SK-N-SH treated with all-trans-retinoic acid at 6 μM for 48 hours (cell line): ENCODE measurements at regions not wholly inside any gene's neighbourhood (a gene's known extent, or its start where the extent isn't known, plus 50 kb on each side); places are given as distances from the start of the nearest gene placed in this dataset.

Experiments
- ATAC-seq: fragments of 200-7000 bp; cut with Tn5 transposase; 3 replicates; pipeline ENCODE4 v1.9.1; 2020; ENCODE audit warnings: mild to moderate bottlenecking, moderate library complexity
- ARNTL ChIP-seq: fragments of 450-650 bp; formaldehyde crosslinking; IDR thresholded peaks from 2 replicates; pipeline ENCODE4 v1.5.0; 2020; ENCODE audit warnings: low read depth, mild to moderate bottlenecking, moderate library complexity, borderline replicate concordance
- BACH2 ChIP-seq: fragments of 250-450 bp; sonication (Bioruptor Pico); IDR thresholded peaks from 2 replicates; pipeline ENCODE4 v1.9.0; 2021; ENCODE audit warnings: mild to moderate bottlenecking, borderline replicate concordance
- CSDC2 ChIP-seq: fragments of 250-450 bp; sonication (Bioruptor Pico); IDR thresholded peaks from 2 replicates; pipeline ENCODE4 v1.5.0; 2020; ENCODE audit warnings: mild to moderate bottlenecking, moderate library complexity
- ESRRG ChIP-seq: fragments of 250-450 bp; sonication (Bioruptor Pico); IDR thresholded peaks from 2 replicates; pipeline ENCODE4 v1.6.1; 2021; ENCODE audit warnings: mild to moderate bottlenecking
- GLIS3 ChIP-seq: fragments of 250-450 bp; sonication (Bioruptor Pico); IDR thresholded peaks from 2 replicates; pipeline ENCODE4 v1.5.0; 2020; ENCODE audit warnings: mild to moderate bottlenecking, moderate library complexity
- PPARA ChIP-seq: fragments of 250-450 bp; sonication (Bioruptor Pico); IDR thresholded peaks from 2 replicates; pipeline ENCODE4 v1.5.0; 2020; ENCODE audit warnings: mild to moderate bottlenecking, borderline replicate concordance
- SNAI2 ChIP-seq: fragments of 250-450 bp; sonication (Bioruptor Pico); IDR thresholded peaks from 2 replicates; pipeline ENCODE4 v1.5.0; 2020; ENCODE audit warnings: mild to moderate bottlenecking, moderate library complexity
- TCF4 ChIP-seq: fragments of 250-450 bp; sonication (Bioruptor Pico); IDR thresholded peaks from 2 replicates; pipeline ENCODE4 v1.8.0; 2021; ENCODE audit warnings: mild to moderate bottlenecking, moderate library complexity, borderline replicate concordance
- TOX ChIP-seq: fragments of 250-450 bp; sonication (Bioruptor Pico); IDR thresholded peaks from 2 replicates; pipeline ENCODE4 v1.8.0; 2021; ENCODE audit warnings: mild to moderate bottlenecking, moderate library complexity, borderline replicate concordance
- ZC3H10 ChIP-seq: fragments of 250-450 bp; sonication (Bioruptor Pico); IDR thresholded peaks from 2 replicates; pipeline ENCODE4 v1.5.1; 2021; ENCODE audit warnings: mild to moderate bottlenecking, moderate library complexity
- ZFP3 ChIP-seq: fragments of 250-450 bp; sonication (Bioruptor Pico); IDR thresholded peaks from 2 replicates; pipeline ENCODE4 v1.5.0; 2020; ENCODE audit warnings: mild to moderate bottlenecking, moderate library complexity
- ZFP30 ChIP-seq: fragments of 450-650 bp; formaldehyde crosslinking; IDR thresholded peaks from 2 replicates; pipeline ENCODE4 v1.5.0; 2022; ENCODE audit warnings: mild to moderate bottlenecking, moderate library complexity
- ZNF565 ChIP-seq: fragments of 450-650 bp; formaldehyde crosslinking; conservative IDR thresholded peaks from 2 replicates; pipeline ENCODE4 v1.5.0; 2020; ENCODE audit warnings: low read depth, mild to moderate bottlenecking, moderate library complexity
- ZNF70 ChIP-seq: fragments of 450-650 bp; formaldehyde crosslinking; IDR thresholded peaks from 2 replicates; pipeline ENCODE4 v1.5.0; 2020; ENCODE audit warnings: mild to moderate bottlenecking, moderate library complexity
- ZNF8 ChIP-seq: fragments of 450-650 bp; formaldehyde crosslinking; IDR thresholded peaks from 2 replicates; pipeline ENCODE4 v1.5.0; 2020; ENCODE audit warnings: mild to moderate bottlenecking, moderate library complexity
- TF ChIP-seq, protein P1 (sequence below): fragments of 250-450 bp; sonication (Bioruptor Pico); IDR thresholded peaks from 2 replicates; pipeline ENCODE4 v1.8.0; 2021; ENCODE audit warnings: low read depth, mild to moderate bottlenecking, moderate library complexity, borderline replicate concordance
- TF ChIP-seq, protein P2 (sequence below): fragments of 250-450 bp; sonication (Bioruptor Pico); IDR thresholded peaks from 2 replicates; pipeline ENCODE4 v1.5.1; 2020; ENCODE audit warnings: low read depth, mild to moderate bottlenecking, moderate library complexity
- TF ChIP-seq, protein P3 (sequence below): fragments of 250-450 bp; sonication (Bioruptor Pico); IDR thresholded peaks from 2 replicates; pipeline ENCODE4 v1.5.0; 2020; ENCODE audit warnings: mild to moderate bottlenecking, moderate library complexity
- TF ChIP-seq, protein P4 (sequence below): fragments of 250-450 bp; sonication (Bioruptor Pico); IDR thresholded peaks from 2 replicates; pipeline ENCODE4 v1.5.1; 2021; ENCODE audit warnings: mild to moderate bottlenecking, moderate library complexity

- TF ChIP-seq BACH2 (no peak), PPARA (CRISPR knock-in tag) (no peak), ZFP30 (CRISPR knock-in tag) (no peak)
- TF ChIP-seq, protein P1, sequence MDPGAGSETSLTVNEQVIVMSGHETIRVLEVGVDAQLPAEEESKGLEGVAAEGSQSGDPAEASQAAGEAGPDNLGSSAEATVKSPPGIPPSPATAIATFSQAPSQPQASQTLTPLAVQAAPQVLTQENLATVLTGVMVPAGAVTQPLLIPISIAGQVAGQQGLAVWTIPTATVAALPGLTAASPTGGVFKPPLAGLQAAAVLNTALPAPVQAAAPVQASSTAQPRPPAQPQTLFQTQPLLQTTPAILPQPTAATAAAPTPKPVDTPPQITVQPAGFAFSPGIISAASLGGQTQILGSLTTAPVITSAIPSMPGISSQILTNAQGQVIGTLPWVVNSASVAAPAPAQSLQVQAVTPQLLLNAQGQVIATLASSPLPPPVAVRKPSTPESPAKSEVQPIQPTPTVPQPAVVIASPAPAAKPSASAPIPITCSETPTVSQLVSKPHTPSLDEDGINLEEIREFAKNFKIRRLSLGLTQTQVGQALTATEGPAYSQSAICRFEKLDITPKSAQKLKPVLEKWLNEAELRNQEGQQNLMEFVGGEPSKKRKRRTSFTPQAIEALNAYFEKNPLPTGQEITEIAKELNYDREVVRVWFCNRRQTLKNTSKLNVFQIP (CRISPR knock-in tag): no peak
- no peak for ATAC-seq
Measured at GRCh38 chr2:75284345-75284744, 85.0 kb upstream of the TACR1 start.

DNA sequence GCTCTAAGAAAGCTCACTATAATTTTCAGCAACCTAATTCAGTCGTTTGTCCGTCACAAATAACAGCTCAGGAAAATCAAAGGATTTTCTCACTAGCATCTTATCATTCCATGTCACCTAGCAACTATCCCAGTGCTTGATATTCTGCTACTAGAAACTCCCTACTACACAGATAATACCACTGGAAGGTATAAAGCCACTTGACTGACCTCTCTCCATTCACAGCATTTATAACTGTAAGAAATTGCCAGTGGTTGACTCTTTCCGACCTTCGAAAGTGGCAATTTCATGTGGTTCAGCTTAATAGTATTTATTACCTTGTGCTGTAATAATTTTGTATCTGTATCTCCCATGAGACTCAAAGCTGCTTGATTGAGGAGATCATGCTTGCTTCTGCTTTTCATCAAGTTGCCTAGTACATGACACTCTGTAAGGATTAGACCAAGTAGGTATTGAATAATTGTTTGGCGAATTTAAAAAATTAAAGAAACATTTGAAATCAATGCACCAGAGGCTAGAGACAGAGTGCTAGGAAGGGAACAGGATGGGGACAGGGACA lies 79.6 kb upstream of the TACR1 start:
- no peak for TF ChIP-seq TOX (CRISPR knock-in tag)
- ATAC-seq: no peak

GRCh38 chr2:75278314-75278713 lies 79.0 kb upstream of the TACR1 start:
- TF ChIP-seq, protein P2, sequence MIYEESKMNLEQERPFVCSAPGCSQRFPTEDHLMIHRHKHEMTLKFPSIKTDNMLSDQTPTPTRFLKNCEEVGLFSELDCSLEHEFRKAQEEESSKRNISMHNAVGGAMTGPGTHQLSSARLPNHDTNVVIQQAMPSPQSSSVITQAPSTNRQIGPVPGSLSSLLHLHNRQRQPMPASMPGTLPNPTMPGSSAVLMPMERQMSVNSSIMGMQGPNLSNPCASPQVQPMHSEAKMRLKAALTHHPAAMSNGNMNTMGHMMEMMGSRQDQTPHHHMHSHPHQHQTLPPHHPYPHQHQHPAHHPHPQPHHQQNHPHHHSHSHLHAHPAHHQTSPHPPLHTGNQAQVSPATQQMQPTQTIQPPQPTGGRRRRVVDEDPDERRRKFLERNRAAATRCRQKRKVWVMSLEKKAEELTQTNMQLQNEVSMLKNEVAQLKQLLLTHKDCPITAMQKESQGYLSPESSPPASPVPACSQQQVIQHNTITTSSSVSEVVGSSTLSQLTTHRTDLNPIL: no peak
- TF ChIP-seq ZFP3 (CRISPR knock-in tag) (no peak), TCF4 (CRISPR knock-in tag) (no peak)
- TF ChIP-seq, protein P3, sequence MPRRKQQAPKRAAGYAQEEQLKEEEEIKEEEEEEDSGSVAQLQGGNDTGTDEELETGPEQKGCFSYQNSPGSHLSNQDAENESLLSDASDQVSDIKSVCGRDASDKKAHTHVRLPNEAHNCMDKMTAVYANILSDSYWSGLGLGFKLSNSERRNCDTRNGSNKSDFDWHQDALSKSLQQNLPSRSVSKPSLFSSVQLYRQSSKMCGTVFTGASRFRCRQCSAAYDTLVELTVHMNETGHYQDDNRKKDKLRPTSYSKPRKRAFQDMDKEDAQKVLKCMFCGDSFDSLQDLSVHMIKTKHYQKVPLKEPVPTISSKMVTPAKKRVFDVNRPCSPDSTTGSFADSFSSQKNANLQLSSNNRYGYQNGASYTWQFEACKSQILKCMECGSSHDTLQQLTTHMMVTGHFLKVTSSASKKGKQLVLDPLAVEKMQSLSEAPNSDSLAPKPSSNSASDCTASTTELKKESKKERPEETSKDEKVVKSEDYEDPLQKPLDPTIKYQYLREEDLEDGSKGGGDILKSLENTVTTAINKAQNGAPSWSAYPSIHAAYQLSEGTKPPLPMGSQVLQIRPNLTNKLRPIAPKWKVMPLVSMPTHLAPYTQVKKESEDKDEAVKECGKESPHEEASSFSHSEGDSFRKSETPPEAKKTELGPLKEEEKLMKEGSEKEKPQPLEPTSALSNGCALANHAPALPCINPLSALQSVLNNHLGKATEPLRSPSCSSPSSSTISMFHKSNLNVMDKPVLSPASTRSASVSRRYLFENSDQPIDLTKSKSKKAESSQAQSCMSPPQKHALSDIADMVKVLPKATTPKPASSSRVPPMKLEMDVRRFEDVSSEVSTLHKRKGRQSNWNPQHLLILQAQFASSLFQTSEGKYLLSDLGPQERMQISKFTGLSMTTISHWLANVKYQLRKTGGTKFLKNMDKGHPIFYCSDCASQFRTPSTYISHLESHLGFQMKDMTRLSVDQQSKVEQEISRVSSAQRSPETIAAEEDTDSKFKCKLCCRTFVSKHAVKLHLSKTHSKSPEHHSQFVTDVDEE (CRISPR knock-in tag): no peak
- no peak for ATAC-seq

- TF ChIP-seq ESRRG (CRISPR knock-in tag) (no peak), ZNF8 (CRISPR knock-in tag) (no peak), TCF4 (CRISPR knock-in tag) (no peak), CSDC2 (no peak), TOX (CRISPR knock-in tag) (no peak)
- TF ChIP-seq, protein P3 (CRISPR knock-in tag): no peak
- ATAC-seq: peak; percentile 83
Measured at GRCh38 chr2:75277111-75277510, 77.8 kb upstream of the TACR1 start.

- ATAC-seq: peak; percentile 87
- TF ChIP-seq ARNTL (CRISPR knock-in tag) (no peak), SNAI2 (no peak), ZNF8 (CRISPR knock-in tag) (no peak), ZNF565 (CRISPR knock-in tag) (no peak), ZC3H10 (CRISPR knock-in tag) (no peak), ZFP30 (CRISPR knock-in tag) (no peak), ZNF70 (no peak), CSDC2 (no peak), GLIS3 (no peak), ZFP3 (CRISPR knock-in tag) (no peak), ESRRG (CRISPR knock-in tag) (no peak)
- TF ChIP-seq, protein P4, sequence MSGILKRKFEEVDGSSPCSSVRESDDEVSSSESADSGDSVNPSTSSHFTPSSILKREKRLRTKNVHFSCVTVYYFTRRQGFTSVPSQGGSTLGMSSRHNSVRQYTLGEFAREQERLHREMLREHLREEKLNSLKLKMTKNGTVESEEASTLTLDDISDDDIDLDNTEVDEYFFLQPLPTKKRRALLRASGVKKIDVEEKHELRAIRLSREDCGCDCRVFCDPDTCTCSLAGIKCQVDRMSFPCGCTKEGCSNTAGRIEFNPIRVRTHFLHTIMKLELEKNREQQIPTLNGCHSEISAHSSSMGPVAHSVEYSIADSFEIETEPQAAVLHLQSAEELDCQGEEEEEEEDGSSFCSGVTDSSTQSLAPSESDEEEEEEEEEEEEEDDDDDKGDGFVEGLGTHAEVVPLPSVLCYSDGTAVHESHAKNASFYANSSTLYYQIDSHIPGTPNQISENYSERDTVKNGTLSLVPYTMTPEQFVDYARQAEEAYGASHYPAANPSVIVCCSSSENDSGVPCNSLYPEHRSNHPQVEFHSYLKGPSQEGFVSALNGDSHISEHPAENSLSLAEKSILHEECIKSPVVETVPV (CRISPR knock-in tag): no peak
- TF ChIP-seq, protein P1 (CRISPR knock-in tag): no peak
Measured at GRCh38 chr2:75276093-75277029, 77.0 kb upstream of the TACR1 start.
